Cerebellar nuclear complex (tissue), 1 donor: ENCODE measurements at regions not wholly inside any gene's neighbourhood (a gene's known extent, or its start where the extent isn't known, plus 50 kb on each side); places are given as distances from the start of the nearest gene placed in this dataset.
"Not testable (repeated sequence)": the region's sequence is repeated elsewhere in the genome, so short reads cannot be mapped to it uniquely, and the experiment has no call there.

Source experiments
- DNase-seq, 2 experiments: peaks; one replicate each; lab custom pipeline; 2025; lab: John Stamatoyannopoulos, UW

- no peak for DNase-seq
These were observed 453.3 kb downstream of the C12orf50 start for GRCh38 chr12:87575906-87576305.

- not testable (repeated sequence) for DNase-seq
These were observed 462.3 kb downstream of the C12orf50 start for GRCh38 chr12:87566918-87567317.

- no peak for DNase-seq
These were observed 472.2 kb downstream of the C12orf50 start for GRCh38 chr12:87556985-87557384.

GRCh38 chr12:87531213-87531612 lies 498.0 kb downstream of the C12orf50 start:
- DNase-seq: not testable (repeated sequence)

GRCh38 chr12:87529413-87529812 lies 499.8 kb downstream of the C12orf50 start:
- no peak for DNase-seq

- DNase-seq: no peak
These were observed 508.2 kb downstream of the C12orf50 start for GRCh38 chr12:87520968-87521367.

GRCh38 chr12:87518481-87518880 lies 510.7 kb downstream of the C12orf50 start:
- DNase-seq: no peak

GRCh38 chr12:87518036-87518435 lies 511.2 kb downstream of the C12orf50 start:
- DNase-seq: no peak

GRCh38 chr12:87513536-87514280 lies 515.5 kb downstream of the C12orf50 start:
- DNase-seq: no peak

GRCh38 chr12:87511371-87511770 lies 517.8 kb downstream of the C12orf50 start:
- no peak for DNase-seq

- DNase-seq: no peak
These were observed 519.9 kb downstream of the C12orf50 start for GRCh38 chr12:87509237-87509820.

GRCh38 chr12:87491598-87491997 lies 537.6 kb downstream of the C12orf50 start:
- DNase-seq: no peak

GRCh38 chr12:87491089-87491488 lies 538.1 kb downstream of the C12orf50 start:
- no peak for DNase-seq

GRCh38 chr12:87469295-87469694 lies 559.9 kb downstream of the C12orf50 start:
- DNase-seq: no peak

GRCh38 chr12:87467936-87468335 lies 561.3 kb downstream of the C12orf50 start:
- no peak for DNase-seq

- no peak for DNase-seq
These were observed 564.6 kb downstream of the C12orf50 start for GRCh38 chr12:87464565-87464964.

- no peak for DNase-seq
These were observed 585.2 kb downstream of the C12orf50 start for GRCh38 chr12:87444039-87444438.

GRCh38 chr12:87441511-87441910 lies 587.7 kb downstream of the C12orf50 start:
- no peak for DNase-seq

GRCh38 chr12:87439990-87440827 lies 589.0 kb downstream of the C12orf50 start:
- no peak for DNase-seq

- no peak for DNase-seq
These were observed 598.8 kb downstream of the C12orf50 start for GRCh38 chr12:87430444-87430843.

GRCh38 chr12:87428701-87429277 lies 600.4 kb downstream of the C12orf50 start:
- DNase-seq: no peak

GRCh38 chr12:87427770-87428169 lies 601.4 kb downstream of the C12orf50 start:
- DNase-seq: no peak
